Heart right ventricle (tissue), 16 donors: ENCODE measurements at regions not wholly inside any gene's neighbourhood (a gene's known extent, or its start where the extent isn't known, plus 50 kb on each side); places are given as distances from the start of the nearest gene placed in this dataset.
"Not testable (repeated sequence)": the region's sequence is repeated elsewhere in the genome, so short reads cannot be mapped to it uniquely, and the experiment has no call there.

ENCODE experiments used
- ATAC-seq, 8 donors: fragments of 200-7000 bp; cut with Tn5 transposase; one replicate each; pipeline ENCODE4 v1.9.1; 2020; ENCODE audit warnings: mild to moderate bottlenecking in 8 of 8, moderate library complexity in 8 of 8, moderate number of reproducible peaks in 1 of 8
- DNase-seq, 2 donors: peaks; one replicate each; pipeline ENCODE4 v3.0.0-alpha.2; 2020
- H3K27ac ChIP-seq, 10 donors: fragments of 200-600 bp; sonication (generic) in 2 of 10; one replicate each; pipeline versions ENCODE4 v1.5.0 to v1.8.0; 2020 to 2022; ENCODE audit warnings: mild to moderate bottlenecking in 3 of 10
- H3K27me3 ChIP-seq, 7 donors: fragments of 200-600 bp; one replicate each; pipeline ENCODE4 v1.8.0; 2021 to 2022; ENCODE audit warnings: mild to moderate bottlenecking in 2 of 7
- H3K36me3 ChIP-seq, 9 donors: fragments of 200-600 bp; sonication (generic) in 1 of 9; one replicate each; pipeline versions ENCODE4 v1.5.0 to v1.8.0; 2020 to 2022; ENCODE audit warnings: mild to moderate bottlenecking in 2 of 9
- H3K4me1 ChIP-seq, 9 donors: fragments of 200-600 bp; sonication (generic) in 1 of 9; one replicate each; pipeline versions ENCODE4 v1.5.0 to v1.8.0; 2020 to 2022; ENCODE audit warnings: mild to moderate bottlenecking in 4 of 9
- H3K4me3 ChIP-seq, 10 donors: fragments of 200-600 bp; sonication (generic) in 2 of 10; one replicate each; pipeline versions ENCODE4 v1.5.0 to v1.8.0; 2020 to 2022; ENCODE audit warnings: mild to moderate bottlenecking in 7 of 10, moderate library complexity in 2 of 10
- H3K9me3 ChIP-seq, 11 donors: fragments of 200-600 bp in 10 of 11; sonication (generic) in 2 of 11; one replicate each; pipeline versions ENCODE4 v1.5.0 to v1.8.0; 2013 to 2022; ENCODE audit warnings: mild to moderate bottlenecking in 2 of 11, control low read depth in 1 of 11, moderate library complexity in 1 of 11
- WGBS, 2 donors: extraction: QIAGEN DNeasy Blood & Tissue Kit; methylation state at CpG; one replicate each; pipeline ENCODE4 v1.1.7; 2013; ENCODE audit warnings: inconsistent platforms in 1 of 2; 5-methylcytosine and 5-hydroxymethylcytosine counted together
- intact Hi-C, 10 donors: fragments of 100-400 bp; cut with DNase I; formaldehyde crosslinking; loops; one replicate each; pipeline versions ENCODE4 v1.11.1 to v1.14.2; 2022
- TF ChIP-seq, protein P1 (sequence below), 9 donors: fragments of 200-600 bp; sonication (generic) in 2 of 9; IDR thresholded peaks; one replicate each; pipeline versions ENCODE4 v1.5.0 to v1.8.0; 2021 to 2022; ENCODE audit warnings: antibody characterized with exemption in 9 of 9, mild to moderate bottlenecking in 5 of 9, moderate library complexity in 1 of 9
- donor health status: Arrhythmogenic right ventricular cardiomyopathy.
- donor health status: ischemic (EF 13 %, LVEDD 7.1; RV severe dilation, severe dysfunction).
- donor health status: healthy with polysubstance abuse.
- donor health status: DM: no; HTN: yes; CAD: no.
- donor health status: DM: no; HTN: no; CAD: no.
- donor health status: ischemic (EF 25% LVEDD 6.9; RV normal size, moderate dysfunction).
- donor health status: ischemic (EF 25% LVEDD 5.7; RV mildly dilated, moderate dysfunction).
- donor health status: healthy.
- donor health status: DM: yes; HTN: yes; CAD: no.
- donor health status: Ischemic cardiomyopathy.
- donor health status: ischemic (EF 35%, LVEDD 5.7; RV mildly dilated, moderate dysfunction).
- donor health status: nonischemic (EF 11% LVEDD 7.7; RV severe dilation, severe dysfunction).
- donor health status: DM: yes; HTN: yes; CAD: no.
- donor health status: PGD.
- donor health status: ischemic (EF 29% LVEDD 5.4; RV normal size, mild dysfunction).
- donor health status: nonischemic (EF 23%, LVEDD 6.1; RV moderate dilation, normal function).

DNA sequence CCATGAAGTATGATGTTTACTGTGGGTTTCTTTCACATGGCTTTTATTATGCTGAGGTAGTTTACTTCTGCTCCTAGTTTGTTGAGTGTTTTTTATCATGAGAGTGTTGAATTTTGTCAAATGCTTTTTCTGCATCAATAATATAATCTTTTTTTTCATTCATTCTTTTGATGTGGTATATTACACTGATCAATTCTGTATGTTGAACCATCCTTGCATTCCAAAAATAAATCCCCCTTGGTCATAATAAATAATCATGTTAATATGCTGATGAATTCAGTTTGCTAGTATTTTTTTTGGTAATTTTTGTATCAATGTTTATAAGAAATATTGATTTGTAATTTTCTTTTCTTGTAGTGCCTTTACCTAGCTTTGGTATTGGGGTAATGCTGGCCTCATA, 97.9 kb upstream of the ZNF648 start:
- H3K4me1 ChIP-seq = peaks cover 0 to 13% (median 8%) of the 10 kb centered on the region in 9 donors
- peaks cover 0 to 25% (median 10%) of the 10 kb centered on the region in 11 donors for H3K9me3 ChIP-seq
- H3K36me3 ChIP-seq = no peaks in the 10 kb centered on the region
- no peaks in the 10 kb centered on the region for H3K27me3 ChIP-seq
- TF ChIP-seq, protein P1, sequence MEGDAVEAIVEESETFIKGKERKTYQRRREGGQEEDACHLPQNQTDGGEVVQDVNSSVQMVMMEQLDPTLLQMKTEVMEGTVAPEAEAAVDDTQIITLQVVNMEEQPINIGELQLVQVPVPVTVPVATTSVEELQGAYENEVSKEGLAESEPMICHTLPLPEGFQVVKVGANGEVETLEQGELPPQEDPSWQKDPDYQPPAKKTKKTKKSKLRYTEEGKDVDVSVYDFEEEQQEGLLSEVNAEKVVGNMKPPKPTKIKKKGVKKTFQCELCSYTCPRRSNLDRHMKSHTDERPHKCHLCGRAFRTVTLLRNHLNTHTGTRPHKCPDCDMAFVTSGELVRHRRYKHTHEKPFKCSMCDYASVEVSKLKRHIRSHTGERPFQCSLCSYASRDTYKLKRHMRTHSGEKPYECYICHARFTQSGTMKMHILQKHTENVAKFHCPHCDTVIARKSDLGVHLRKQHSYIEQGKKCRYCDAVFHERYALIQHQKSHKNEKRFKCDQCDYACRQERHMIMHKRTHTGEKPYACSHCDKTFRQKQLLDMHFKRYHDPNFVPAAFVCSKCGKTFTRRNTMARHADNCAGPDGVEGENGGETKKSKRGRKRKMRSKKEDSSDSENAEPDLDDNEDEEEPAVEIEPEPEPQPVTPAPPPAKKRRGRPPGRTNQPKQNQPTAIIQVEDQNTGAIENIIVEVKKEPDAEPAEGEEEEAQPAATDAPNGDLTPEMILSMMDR (IDR thresholded peaks at IDR 0.05) = no peak
- DNase-seq (no peak), ATAC-seq (no peak)
- no peak overlapping the region for H3K27ac ChIP-seq
- intact Hi-C loops = no loop called here
- H3K4me3 ChIP-seq = no peak overlapping the region

DNA sequence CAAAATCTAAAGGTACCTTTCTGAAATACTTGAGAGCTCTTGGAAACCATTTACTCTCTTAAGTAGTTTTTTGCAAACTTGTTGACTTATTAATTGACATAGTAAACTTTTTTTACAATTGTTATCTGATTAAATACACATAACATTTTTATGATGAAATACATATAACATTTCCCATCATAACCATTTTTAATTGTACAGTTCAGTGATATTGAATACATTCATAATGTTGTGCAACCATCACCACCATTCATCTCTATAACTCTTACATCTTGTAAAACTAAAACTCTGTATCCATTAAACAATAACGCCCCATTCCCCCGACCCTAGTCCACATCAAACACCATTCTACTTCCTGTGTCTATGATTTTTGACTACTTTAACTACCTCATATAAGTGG, 95.7 kb upstream of the ZNF648 start:
- DNase-seq = no peak
- intact Hi-C loops = no loop called here
- TF ChIP-seq, protein P1 (IDR thresholded peaks at IDR 0.05) = no peak
- Histone ChIP-seq H3K4me3 (no peak overlapping the region), H3K36me3 (no peaks in the 10 kb centered on the region), H3K9me3 (peaks cover 0 to 25% (median 10%) of the 10 kb centered on the region in 11 donors), H3K27ac (no peak overlapping the region), H3K27me3 (no peaks in the 10 kb centered on the region), H3K4me1 (peaks cover 0 to 14% (median 0%) of the 10 kb centered on the region in 9 donors)
- ATAC-seq = no peak
- 92 to 93% methylated on average over 2 of the region's 2 CpGs for WGBS, 2 donors

DNA sequence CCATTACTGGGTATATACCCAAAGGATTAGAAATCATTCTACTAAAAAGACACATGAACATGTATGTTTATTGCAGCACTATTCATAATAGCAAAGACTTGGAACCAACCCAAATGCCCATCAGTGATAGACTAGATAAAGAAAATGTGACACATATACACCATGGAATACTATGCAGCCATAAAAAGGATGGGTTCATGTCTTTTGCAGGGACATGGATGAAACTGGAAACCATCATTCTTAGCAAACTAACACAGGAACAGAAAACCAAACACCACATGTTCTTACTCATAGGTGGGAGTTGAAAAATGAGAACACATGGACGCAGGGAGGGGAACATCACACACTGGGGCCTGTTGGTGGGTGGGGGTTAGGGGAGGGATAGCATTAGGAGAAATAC, 92.9 kb upstream of the ZNF648 start:
- intact Hi-C loops, H3K36me3 ChIP-seq, DNase-seq, ATAC-seq, H3K4me3 ChIP-seq, H3K27ac ChIP-seq, H3K27me3 ChIP-seq: not testable (repeated sequence)
- H3K9me3 ChIP-seq = peaks cover 0 to 15% (median 8%) of the 10 kb centered on the region in 11 donors
- peaks cover 0 to 22% (median 0%) of the 10 kb centered on the region in 9 donors for H3K4me1 ChIP-seq
- 92 to 96% methylated on average over 1 of the region's 1 CpG for WGBS, 2 donors

DNA sequence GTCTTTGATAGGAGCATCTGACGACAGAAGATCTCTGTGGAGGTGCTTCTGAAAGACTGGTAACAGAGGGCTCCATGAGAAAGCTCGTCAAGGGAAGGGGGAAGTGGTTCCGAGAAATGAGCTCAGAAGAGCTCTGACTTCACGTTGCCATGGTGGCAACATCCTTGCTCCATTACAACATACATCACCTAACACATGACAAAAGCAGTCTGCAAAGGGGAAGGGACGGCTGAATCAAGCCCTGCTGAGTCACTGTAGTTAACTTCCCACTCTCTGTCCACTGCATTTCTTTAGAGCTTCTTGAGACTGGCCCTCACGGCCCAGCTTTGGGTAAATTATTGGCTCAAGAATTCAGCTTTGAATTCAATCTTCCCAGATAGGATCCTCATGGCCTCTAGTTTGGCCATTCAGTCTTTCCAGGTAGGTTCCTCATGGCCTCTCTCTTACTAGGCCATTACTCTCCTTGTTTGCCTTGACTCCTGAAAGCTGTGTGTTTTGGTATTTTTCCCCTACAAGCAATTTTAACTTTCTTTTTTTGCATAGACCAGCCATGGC, 88.0 kb upstream of the ZNF648 start:
- 78 to 87% methylated on average over 6 of the region's 6 CpGs for WGBS, 2 donors
- DNase-seq (peak in 1 of 2 donors; percentile 48), ATAC-seq (peak; percentile 53 to 84 (median 76))
- TF ChIP-seq, protein P1 (IDR thresholded peaks at IDR 0.05) = no peak
- Histone ChIP-seq H3K27ac (peak overlapping the region in 5 of 10 donors; percentile 19 to 98 (median 42)), H3K9me3 (no peaks in the 10 kb centered on the region), H3K4me3 (no peak overlapping the region), H3K4me1 (peaks cover 2 to 69% (median 7%) of the 10 kb centered on the region in 9 donors), H3K36me3 (no peaks in the 10 kb centered on the region), H3K27me3 (no peaks in the 10 kb centered on the region)
- intact Hi-C loops = loop anchor here in 4 of 10 donors (10.0 kb wide), 4 partner anchors 45 to 165 kb away; no protein-coding TSS in a partner anchor

DNA sequence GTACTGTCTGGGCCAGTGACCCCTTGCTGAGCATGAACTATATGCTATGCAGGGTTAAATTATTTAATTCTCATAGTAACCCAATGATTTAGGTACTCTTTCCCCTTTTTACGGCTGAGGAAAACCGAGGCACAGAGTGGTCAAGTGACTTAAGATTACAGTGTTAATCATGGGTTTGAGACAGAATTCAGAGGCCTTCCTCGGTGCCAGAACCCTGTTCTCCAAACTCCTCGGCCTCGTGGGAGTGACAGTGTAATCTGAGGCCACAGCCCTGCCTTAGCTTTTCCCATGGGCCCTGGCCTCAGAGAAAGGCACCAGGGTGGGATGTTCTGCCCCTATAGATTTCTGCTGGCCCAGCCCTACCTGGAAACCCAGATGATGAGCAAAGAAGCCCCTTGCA, 86.4 kb upstream of the ZNF648 start:
- peaks cover 8 to 76% (median 19%) of the 10 kb centered on the region in 9 donors for H3K4me1 ChIP-seq
- ATAC-seq = no peak
- WGBS, 2 donors = 89 to 94% methylated on average over 5 of the region's 5 CpGs
- TF ChIP-seq, protein P1 (IDR thresholded peaks at IDR 0.05) = no peak
- no peaks in the 10 kb centered on the region for H3K9me3 ChIP-seq
- peak overlapping the region in 2 of 10 donors; percentile 51 to 98 for H3K27ac ChIP-seq
- no peak overlapping the region for H3K4me3 ChIP-seq
- no peaks in the 10 kb centered on the region for H3K27me3 ChIP-seq
- no peaks in the 10 kb centered on the region for H3K36me3 ChIP-seq
- DNase-seq = no peak
- intact Hi-C loops = loop anchor here in 4 of 10 donors (10.0 kb wide), 4 partner anchors 47 to 167 kb away; no protein-coding TSS in a partner anchor
